Activated naive CD4-positive, alpha-beta T cell treated with anti-CD3 and anti-CD28 coated beads, Interleukin-2, amount 10 ng/mL, durations not matched to agents 7 days and 5 days (primary cell): ENCODE measurements at regions not wholly inside any gene's neighbourhood (a gene's known extent, or its start where the extent isn't known, plus 50 kb on each side); places are given as distances from the start of the nearest gene placed in this dataset.

Source experiments
- CTCF ChIA-PET: fragments of 350-600 bp; sonication (Branson Sonifier 250); formaldehyde crosslinking; loops from one replicate; lab custom pipeline; 2021; ENCODE audit warnings: antibody characterized with exemption; lab: Charles Lee
- DNase-seq: peaks from one replicate; pipeline ENCODE4 v3.0.0-alpha.2; 2020
- H3K27ac Mint-ChIP-seq: one replicate; pipeline ENCODE4 v1.8.0; 2021; ENCODE audit warnings: mild to moderate bottlenecking, moderate library complexity, mixed read lengths
- H3K27me3 Mint-ChIP-seq: one replicate; pipeline ENCODE4 v1.8.0; 2021; ENCODE audit warnings: mild to moderate bottlenecking, mixed read lengths
- H3K36me3 Mint-ChIP-seq: one replicate; pipeline ENCODE4 v1.8.0; 2021; ENCODE audit warnings: mixed read lengths
- H3K4me1 Mint-ChIP-seq: one replicate; pipeline ENCODE4 v1.8.0; 2021; ENCODE audit warnings: mixed read lengths
- H3K4me3 Mint-ChIP-seq: one replicate; pipeline ENCODE4 v1.8.0; 2021; ENCODE audit warnings: mild to moderate bottlenecking, moderate library complexity, mixed read lengths
- H3K9me3 Mint-ChIP-seq: one replicate; pipeline ENCODE4 v1.8.0; 2021; ENCODE audit warnings: mixed read lengths

DNA sequence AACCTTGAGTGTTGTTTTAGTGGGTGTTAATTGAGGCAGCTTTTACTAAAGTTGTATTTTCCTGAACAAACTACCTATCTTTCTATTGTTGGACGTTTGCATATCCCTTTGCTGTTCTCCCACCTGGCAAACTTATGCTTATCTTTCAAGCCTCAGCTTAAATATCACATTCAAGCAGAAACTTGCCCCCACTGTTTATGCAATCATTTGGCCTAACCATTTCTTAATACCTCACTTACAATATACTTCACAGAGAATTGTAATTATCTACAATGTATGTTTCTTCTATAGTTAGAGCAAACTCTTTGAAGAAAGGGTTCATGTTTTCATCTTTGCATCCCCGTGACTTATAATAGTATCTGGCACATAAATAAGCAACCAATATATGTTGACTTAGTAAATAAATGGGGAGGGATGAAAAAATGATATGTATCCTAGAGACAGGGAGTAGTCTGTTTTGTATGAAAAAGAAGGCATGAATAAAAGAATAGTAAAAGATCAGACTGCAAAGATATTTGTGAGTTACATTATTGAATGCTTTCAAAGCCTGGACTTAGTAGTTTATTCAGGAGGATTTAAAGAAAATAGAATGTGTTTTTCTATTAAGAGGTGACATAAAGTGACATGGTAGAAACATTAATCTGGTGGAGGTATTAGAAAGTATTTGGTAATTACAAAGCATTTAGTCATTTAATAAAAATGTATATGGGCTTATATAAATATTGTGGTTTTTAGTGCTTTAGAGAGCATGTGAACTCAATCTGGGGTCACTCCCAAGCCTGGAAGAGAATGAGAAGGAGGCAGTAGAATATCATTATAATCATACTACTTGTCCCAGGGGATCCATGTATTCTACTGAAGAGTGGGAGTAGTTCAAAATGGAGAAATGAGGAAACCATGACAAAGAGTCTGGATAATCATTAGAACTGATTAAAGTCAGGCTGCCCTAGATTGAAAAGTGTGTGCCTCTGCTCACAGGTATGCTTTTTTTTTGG, 60.0 kb upstream of the DCBLD2 start:
- no peaks in the 10 kb centered on the region for H3K4me1 Mint-ChIP-seq
- no peak overlapping the region for H3K4me3 Mint-ChIP-seq
- no peak for DNase-seq
- no peaks in the 10 kb centered on the region for H3K9me3 Mint-ChIP-seq
- no peaks in the 10 kb centered on the region for H3K27me3 Mint-ChIP-seq
- H3K27ac Mint-ChIP-seq, result no peak overlapping the region
- no peaks in the 10 kb centered on the region for H3K36me3 Mint-ChIP-seq
- CTCF ChIA-PET, result interaction anchor here (1.8 kb wide), 1 partner anchor 144 kb away, joined by 3 read pairs; no protein-coding TSS in a partner anchor

DNA sequence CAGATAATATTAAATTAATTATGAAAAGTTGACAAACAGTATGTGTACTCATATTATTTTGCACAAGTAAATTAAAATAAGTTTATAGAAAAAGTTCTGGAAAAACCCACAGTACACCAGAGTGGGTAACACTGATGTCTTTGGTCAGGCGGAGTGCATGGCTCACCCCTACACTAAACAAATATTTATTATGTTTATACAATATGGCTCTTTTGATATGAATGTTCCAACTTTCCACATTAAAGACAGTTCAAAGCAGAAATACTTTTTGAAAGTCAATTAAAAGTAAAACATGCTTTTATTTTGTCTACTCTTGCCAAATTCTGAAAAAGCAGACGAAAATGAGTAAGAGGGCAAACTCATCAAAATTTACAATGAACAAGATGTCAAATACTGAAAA, 56.2 kb upstream of the DCBLD2 start:
- no peak for DNase-seq
- CTCF ChIA-PET, result no interaction called here
- no peaks in the 10 kb centered on the region for H3K27me3 Mint-ChIP-seq
- H3K4me1 Mint-ChIP-seq, result no peaks in the 10 kb centered on the region
- no peak overlapping the region for H3K27ac Mint-ChIP-seq
- H3K36me3 Mint-ChIP-seq, result no peaks in the 10 kb centered on the region
- H3K9me3 Mint-ChIP-seq, result no peaks in the 10 kb centered on the region
- H3K4me3 Mint-ChIP-seq, result no peak overlapping the region

DNA sequence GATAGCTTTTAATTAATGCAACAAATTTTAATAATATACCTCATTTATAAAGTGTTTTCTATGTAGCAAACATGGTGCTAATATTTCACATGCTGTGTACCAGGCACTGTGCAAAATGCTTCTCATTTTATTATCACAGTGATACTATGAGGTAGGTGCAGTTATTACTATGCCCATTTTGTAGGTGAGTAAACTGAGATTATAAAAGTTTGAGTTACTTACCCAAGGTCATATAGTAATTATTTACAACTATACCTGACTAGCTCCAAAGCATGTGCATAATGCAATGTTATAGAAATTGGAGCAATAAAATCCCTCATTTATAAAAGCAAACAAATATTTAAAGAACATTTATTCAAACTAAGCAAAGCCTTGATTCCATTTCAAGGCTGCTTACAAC, 54.5 kb upstream of the DCBLD2 start:
- CTCF ChIA-PET, result no interaction called here
- Mint-ChIP-seq H3K4me3 (no peak overlapping the region), H3K36me3 (no peaks in the 10 kb centered on the region), H3K4me1 (no peaks in the 10 kb centered on the region), H3K27me3 (no peaks in the 10 kb centered on the region), H3K27ac (no peak overlapping the region), H3K9me3 (no peaks in the 10 kb centered on the region)
- no peak for DNase-seq

DNA sequence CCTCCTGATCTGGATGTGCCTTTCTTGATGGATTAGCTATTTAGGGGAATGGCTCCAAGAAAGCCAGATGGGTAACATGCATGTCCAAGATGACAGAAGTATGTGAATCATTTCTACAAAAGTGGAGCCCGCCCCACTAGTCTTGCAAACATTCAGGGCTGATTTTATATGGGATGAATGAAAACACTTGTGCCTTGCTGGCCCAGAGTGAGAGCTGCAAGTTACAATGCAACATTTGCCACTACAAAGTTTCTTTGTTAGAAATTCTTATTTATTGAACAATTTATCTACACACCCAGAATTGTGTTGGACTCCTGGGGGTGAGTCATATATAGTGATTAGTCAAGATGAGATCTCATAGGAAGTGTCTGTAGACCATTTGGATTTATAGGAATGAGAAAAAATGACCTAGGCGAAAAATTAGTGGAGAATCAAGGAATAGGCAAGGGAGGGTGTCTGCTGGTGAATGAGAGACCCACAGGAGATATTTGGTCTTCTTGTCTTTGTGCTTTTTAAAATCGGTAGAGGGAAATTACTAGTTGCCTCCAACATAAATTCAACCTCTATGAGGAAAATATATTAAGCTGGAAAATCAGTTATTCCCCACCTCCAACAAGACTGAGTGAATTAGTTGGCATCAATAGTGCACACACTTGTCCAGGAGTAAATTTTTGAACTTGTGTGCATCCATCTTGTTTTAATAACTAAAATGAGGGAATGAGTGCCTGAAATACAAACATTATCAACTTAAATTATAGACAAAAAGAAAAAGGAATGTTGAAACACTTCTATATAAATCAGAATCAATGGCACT, 53.5 kb upstream of the DCBLD2 start:
- Mint-ChIP-seq H3K9me3 (no peaks in the 10 kb centered on the region), H3K27me3 (no peaks in the 10 kb centered on the region), H3K4me1 (no peaks in the 10 kb centered on the region), H3K4me3 (no peak overlapping the region), H3K36me3 (no peaks in the 10 kb centered on the region), H3K27ac (no peak overlapping the region)
- CTCF ChIA-PET, result no interaction called here
- no peak for DNase-seq

DNA sequence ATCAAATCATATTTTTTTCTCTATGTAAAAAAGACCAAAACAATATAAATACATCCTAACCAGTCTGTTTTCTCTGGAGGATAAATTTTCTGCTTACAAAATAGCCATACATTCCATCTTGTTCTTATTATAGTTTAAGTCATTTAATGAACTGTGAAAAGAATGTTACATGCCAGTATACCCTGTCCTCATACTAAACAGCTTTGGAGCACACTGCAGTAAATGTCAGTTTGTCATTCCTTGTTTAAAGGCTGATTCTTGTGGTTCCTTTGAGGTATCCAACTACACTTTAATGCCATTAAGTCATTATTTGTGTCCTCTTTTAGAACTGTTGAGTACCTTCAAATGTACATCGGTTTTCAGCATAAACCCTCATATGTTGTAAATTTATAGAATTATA, 52.7 kb upstream of the DCBLD2 start:
- Mint-ChIP-seq H3K9me3 (no peaks in the 10 kb centered on the region), H3K27me3 (no peaks in the 10 kb centered on the region), H3K4me1 (no peaks in the 10 kb centered on the region), H3K27ac (no peak overlapping the region), H3K4me3 (no peak overlapping the region), H3K36me3 (no peaks in the 10 kb centered on the region)
- DNase-seq, result no peak
- CTCF ChIA-PET, result no interaction called here

DNA sequence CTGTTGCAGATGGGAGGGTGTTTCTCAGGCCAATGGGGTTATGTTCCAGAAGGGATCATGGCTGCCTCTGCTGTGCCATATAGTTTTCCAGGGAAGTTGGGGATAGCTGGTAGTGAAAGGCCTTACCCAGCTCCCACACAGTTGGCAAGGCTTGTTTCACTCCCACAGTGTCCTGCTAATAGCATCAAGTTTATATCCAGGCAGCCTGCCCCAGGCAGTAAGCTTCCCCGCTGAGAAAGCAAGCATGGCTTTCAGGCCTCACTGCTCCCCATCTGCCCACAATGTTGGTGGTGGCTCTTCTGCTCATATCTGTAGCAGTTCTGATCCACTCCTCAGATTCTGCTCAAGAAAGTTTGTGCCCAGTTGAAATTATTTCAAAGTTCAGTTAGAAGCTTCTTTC, 50.9 kb upstream of the DCBLD2 start:
- no peaks in the 10 kb centered on the region for H3K9me3 Mint-ChIP-seq
- H3K4me1 Mint-ChIP-seq, result no peaks in the 10 kb centered on the region
- no peak for DNase-seq
- CTCF ChIA-PET, result no interaction called here
- no peak overlapping the region for H3K4me3 Mint-ChIP-seq
- H3K36me3 Mint-ChIP-seq, result no peaks in the 10 kb centered on the region
- no peaks in the 10 kb centered on the region for H3K27me3 Mint-ChIP-seq
- H3K27ac Mint-ChIP-seq, result no peak overlapping the region
